Keratinocyte (primary cell): ENCODE measurements at regions not wholly inside any gene's neighbourhood (a gene's known extent, or its start where the extent isn't known, plus 50 kb on each side); places are given as distances from the start of the nearest gene placed in this dataset.

ENCODE experiments used
- DNase-seq: peaks from one replicate; pipeline ENCODE4 v3.0.0-alpha.2; 2011; ENCODE audit warnings: low read depth, missing footprints, low spot score
- FAIRE-seq: peaks from 2 replicates; lab custom pipeline; 2011; peaks lifted over from hg19 to GRCh38; lab: Jason Lieb, UNC
- H2AFZ ChIP-seq: 2 replicates; pipeline ENCODE4 v1.6.0; 2012; ENCODE audit warnings: low read length, control low read depth, inconsistent platforms; ENCODE audit not compliant: control insufficient read depth
- H3K27ac ChIP-seq: 2 replicates; pipeline ENCODE4 v1.5.1; 2011; ENCODE audit warnings: low read length; ENCODE audit not compliant: control insufficient read depth, insufficient read depth
- H3K27me3 ChIP-seq: 3 replicates; pipeline ENCODE4 v1.6.0; 2011; ENCODE audit warnings: low read length; ENCODE audit not compliant: control insufficient read depth, insufficient read depth; ENCODE audit errors: extremely low read depth
- H3K36me3 ChIP-seq, 2 experiments: 2 replicates in 1 of 2; 3 replicates in 1 of 2; pipeline ENCODE4 v1.5.1; 2011; ENCODE audit warnings: low read length in 2 of 2, mild to moderate bottlenecking in 1 of 2; ENCODE audit not compliant: control insufficient read depth in 2 of 2, insufficient read depth in 2 of 2; ENCODE audit errors: extremely low read depth in 1 of 2
- H3K4me1 ChIP-seq: 3 replicates; pipeline ENCODE4 v1.5.1; 2011; ENCODE audit warnings: low read length; ENCODE audit not compliant: control insufficient read depth, insufficient read depth; ENCODE audit errors: extremely low read depth
- H3K4me2 ChIP-seq: 3 replicates; pipeline ENCODE4 v1.6.0; 2011; ENCODE audit warnings: low read depth, low read length; ENCODE audit not compliant: control insufficient read depth, insufficient read depth; ENCODE audit errors: extremely low read depth
- H3K4me3 ChIP-seq, 3 experiments: fragments of 200-600 bp in 1 of 3; sonication (generic) in 1 of 3; 2 replicates in 2 of 3; 3 replicates in 1 of 3; pipeline ENCODE4 v1.5.1; 2011 to 2016; ENCODE audit warnings: low read length in 3 of 3, mild to moderate bottlenecking in 3 of 3, control low read depth in 2 of 3, inconsistent platforms in 1 of 3, low read depth in 1 of 3, mixed read lengths in 1 of 3, mixed run types in 1 of 3, moderate library complexity in 1 of 3; ENCODE audit not compliant: control insufficient read depth in 2 of 3, insufficient read depth in 2 of 3; ENCODE audit errors: extremely low read depth in 1 of 3
- H3K79me2 ChIP-seq: 2 replicates; pipeline ENCODE4 v1.6.0; 2012; ENCODE audit warnings: low read length; ENCODE audit not compliant: control insufficient read depth, insufficient read depth
- H3K9ac ChIP-seq: 3 replicates; pipeline ENCODE4 v1.6.0; 2011; ENCODE audit warnings: low read length; ENCODE audit not compliant: control insufficient read depth, insufficient read depth; ENCODE audit errors: extremely low read depth
- H3K9me1 ChIP-seq: 3 replicates; pipeline ENCODE4 v1.6.0; 2011; ENCODE audit warnings: low read length; ENCODE audit not compliant: control insufficient read depth, insufficient read depth; ENCODE audit errors: extremely low read depth
- H3K9me3 ChIP-seq: 2 replicates; pipeline ENCODE4 v1.5.1; 2012; ENCODE audit warnings: low read depth, low read length; ENCODE audit not compliant: control insufficient read depth
- H4K20me1 ChIP-seq: 3 replicates; pipeline ENCODE4 v1.6.0; 2011; ENCODE audit warnings: low read length; ENCODE audit not compliant: control insufficient read depth, insufficient read depth; ENCODE audit errors: extremely low read depth
- EZH2 ChIP-seq: IDR thresholded peaks from one replicate; pipeline ENCODE4 v1.6.1; 2012; ENCODE audit warnings: inconsistent platforms, mild to moderate bottlenecking, low read length, moderate library complexity
- dilution Hi-C: fragments of 300-500 bp; cut with MboI; formaldehyde crosslinking; loops from one replicate; pipeline ENCODE4 v1.7.0; 2020; ENCODE audit warnings: low sequenced_read_pairs; ENCODE audit not compliant: extremely low pct_ligation_motif_present
- TF ChIP-seq, protein P1 (sequence below), 3 experiments: IDR thresholded peaks in 1 of 3; conservative IDR thresholded peaks in 1 of 3; optimal IDR thresholded peaks in 1 of 3; 2 replicates in 2 of 3; 3 replicates in 1 of 3; pipeline versions ENCODE3 to v1.5.1; 2011; ENCODE audit warnings: low read length in 3 of 3, mild to moderate bottlenecking in 3 of 3, moderate library complexity in 2 of 3, control low read depth in 1 of 3, inconsistent platforms in 1 of 3; ENCODE audit not compliant: insufficient read depth in 2 of 3; ENCODE audit errors: extremely low read depth in 1 of 3

DNA sequence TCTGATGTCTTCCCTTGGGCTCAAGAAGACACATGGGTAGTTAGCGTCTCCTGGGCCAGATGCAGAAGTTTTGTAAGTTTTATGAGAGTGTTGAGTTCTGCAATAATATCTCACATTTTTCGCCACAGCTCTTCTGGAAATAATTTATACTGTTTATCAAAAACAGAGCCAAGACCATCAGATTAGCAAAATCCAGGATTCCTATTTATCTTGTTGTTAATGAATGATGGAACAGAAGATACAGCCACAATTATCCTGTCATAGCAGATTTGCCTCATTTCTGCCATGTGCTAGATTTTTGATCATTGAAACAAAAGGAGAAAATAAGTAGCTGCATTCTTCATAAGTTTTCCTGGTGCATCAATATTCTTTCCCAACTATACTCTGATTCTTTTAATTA is 1048.6 kb upstream of the KLHL29 start:
- Histone ChIP-seq H3K27me3 (no peaks in the 10 kb centered on the region), H4K20me1 (no peaks in the 10 kb centered on the region), H3K4me1 (no peaks in the 10 kb centered on the region), H3K4me2 (no peak overlapping the region), H2AFZ (no peak overlapping the region), H3K4me3 (no peak overlapping the region), H3K9ac (no peak overlapping the region), H3K9me3 (no peaks in the 10 kb centered on the region), H3K27ac (no peak overlapping the region), H3K79me2 (no peaks in the 10 kb centered on the region), H3K9me1 (no peaks in the 10 kb centered on the region), H3K36me3 (no peaks in the 10 kb centered on the region)
- no peak for DNase-seq
- no peak for FAIRE-seq
- TF ChIP-seq EZH2, result no peak
- TF ChIP-seq, protein P1, sequence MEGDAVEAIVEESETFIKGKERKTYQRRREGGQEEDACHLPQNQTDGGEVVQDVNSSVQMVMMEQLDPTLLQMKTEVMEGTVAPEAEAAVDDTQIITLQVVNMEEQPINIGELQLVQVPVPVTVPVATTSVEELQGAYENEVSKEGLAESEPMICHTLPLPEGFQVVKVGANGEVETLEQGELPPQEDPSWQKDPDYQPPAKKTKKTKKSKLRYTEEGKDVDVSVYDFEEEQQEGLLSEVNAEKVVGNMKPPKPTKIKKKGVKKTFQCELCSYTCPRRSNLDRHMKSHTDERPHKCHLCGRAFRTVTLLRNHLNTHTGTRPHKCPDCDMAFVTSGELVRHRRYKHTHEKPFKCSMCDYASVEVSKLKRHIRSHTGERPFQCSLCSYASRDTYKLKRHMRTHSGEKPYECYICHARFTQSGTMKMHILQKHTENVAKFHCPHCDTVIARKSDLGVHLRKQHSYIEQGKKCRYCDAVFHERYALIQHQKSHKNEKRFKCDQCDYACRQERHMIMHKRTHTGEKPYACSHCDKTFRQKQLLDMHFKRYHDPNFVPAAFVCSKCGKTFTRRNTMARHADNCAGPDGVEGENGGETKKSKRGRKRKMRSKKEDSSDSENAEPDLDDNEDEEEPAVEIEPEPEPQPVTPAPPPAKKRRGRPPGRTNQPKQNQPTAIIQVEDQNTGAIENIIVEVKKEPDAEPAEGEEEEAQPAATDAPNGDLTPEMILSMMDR (optimal IDR thresholded peaks at IDR 0.05 in 1 of 3, IDR thresholded peaks at IDR 0.05 in 1 of 3, conservative IDR thresholded peaks at IDR 0.05 in 1 of 3; ENCODE audit: extremely low read depth in 1 of 3, insufficient read depth in 2 of 3, low read length in 3 of 3), result no peak
- dilution Hi-C loops, result no loop called here

DNA sequence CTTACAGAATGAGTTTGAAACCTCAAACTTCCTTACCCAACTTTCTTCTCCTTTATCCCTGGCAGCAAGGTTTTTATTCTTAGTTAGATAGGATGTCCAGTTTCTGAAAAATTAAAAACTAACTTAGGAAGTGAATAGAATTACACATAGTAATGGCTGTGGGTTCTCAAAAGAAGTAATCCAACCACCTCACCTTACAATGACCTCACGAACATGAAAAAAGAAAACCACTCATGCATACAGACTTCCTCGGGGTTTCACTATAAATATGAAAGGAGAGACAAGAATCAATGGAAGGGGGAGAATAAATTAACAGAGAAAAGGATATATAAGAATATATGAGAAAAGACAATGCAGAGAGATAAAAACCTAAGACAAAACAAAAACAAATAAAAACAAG is 1044.3 kb upstream of the KLHL29 start:
- Histone ChIP-seq H3K4me2 (no peak overlapping the region), H3K9ac (no peak overlapping the region), H3K4me3 (no peak overlapping the region), H3K9me3 (no peaks in the 10 kb centered on the region), H3K9me1 (no peaks in the 10 kb centered on the region), H3K27ac (no peak overlapping the region), H3K36me3 (no peaks in the 10 kb centered on the region), H3K79me2 (no peaks in the 10 kb centered on the region), H3K27me3 (no peaks in the 10 kb centered on the region), H3K4me1 (no peaks in the 10 kb centered on the region), H4K20me1 (no peaks in the 10 kb centered on the region), H2AFZ (no peak overlapping the region)
- FAIRE-seq, result no peak
- DNase-seq, result no peak
- TF ChIP-seq EZH2, result no peak
- TF ChIP-seq, protein P1 (optimal IDR thresholded peaks at IDR 0.05 in 1 of 3, IDR thresholded peaks at IDR 0.05 in 1 of 3, conservative IDR thresholded peaks at IDR 0.05 in 1 of 3; ENCODE audit: extremely low read depth in 1 of 3, insufficient read depth in 2 of 3, low read length in 3 of 3), result no peak
- dilution Hi-C loops, result no loop called here
